HG03139 (cell line): ENCODE measurements at regions not wholly inside any gene's neighbourhood (a gene's known extent, or its start where the extent isn't known, plus 50 kb on each side); places are given as distances from the start of the nearest gene placed in this dataset.
A peak's percentile ranks its signal among the peaks of the same experiment; 100 is the strongest.

Source experiments
- ATAC-seq: cut with Tn5 transposase; IDR thresholded peaks from one replicate; pipeline ENCODE4 v1.9.1; 2021; ENCODE audit not compliant: unreplicated experiment

- ATAC-seq: peak; percentile 98
Observed at GRCh38 chr2:59888015-59888414, 665.4 kb downstream of the BCL11A start.

GRCh38 chr2:59887366-59887765 lies 666.1 kb downstream of the BCL11A start:
- ATAC-seq: no peak

- ATAC-seq: no peak
Observed at GRCh38 chr2:59886759-59887158, 666.7 kb downstream of the BCL11A start.

GRCh38 chr2:59885541-59885940 lies 667.9 kb downstream of the BCL11A start:
- no peak for ATAC-seq

GRCh38 chr2:59884166-59884565 lies 669.3 kb downstream of the BCL11A start:
- no peak for ATAC-seq

GRCh38 chr2:59882822-59883221 lies 670.6 kb downstream of the BCL11A start:
- no peak for ATAC-seq

- no peak for ATAC-seq
Observed at GRCh38 chr2:59882279-59882678, 671.2 kb downstream of the BCL11A start.

- ATAC-seq: no peak
Observed at GRCh38 chr2:59881218-59881617, 672.2 kb downstream of the BCL11A start.

- no peak for ATAC-seq
Observed at GRCh38 chr2:59879700-59880131, 673.7 kb downstream of the BCL11A start.

- no peak for ATAC-seq
Observed at GRCh38 chr2:59875836-59876235, 677.6 kb downstream of the BCL11A start.

- ATAC-seq: no peak
Observed at GRCh38 chr2:59874971-59875755, 678.3 kb downstream of the BCL11A start.

- ATAC-seq: no peak
Observed at GRCh38 chr2:59874361-59874760, 679.1 kb downstream of the BCL11A start.

GRCh38 chr2:59871830-59872229 lies 681.6 kb downstream of the BCL11A start:
- ATAC-seq: no peak

- ATAC-seq: no peak
Observed at GRCh38 chr2:59868981-59869380, 684.5 kb downstream of the BCL11A start.

- no peak for ATAC-seq
Observed at GRCh38 chr2:59866436-59866835, 687.0 kb downstream of the BCL11A start.

- no peak for ATAC-seq
Observed at GRCh38 chr2:59858540-59858939, 694.9 kb downstream of the BCL11A start.

- no peak for ATAC-seq
Observed at GRCh38 chr2:59857109-59857508, 696.3 kb downstream of the BCL11A start.

- ATAC-seq: no peak
Observed at GRCh38 chr2:59856391-59856790, 697.1 kb downstream of the BCL11A start.

- ATAC-seq: no peak
Observed at GRCh38 chr2:59853032-59853431, 700.4 kb downstream of the BCL11A start.

GRCh38 chr2:59851836-59852475 lies 701.5 kb downstream of the BCL11A start:
- no peak for ATAC-seq

GRCh38 chr2:59850554-59850953 lies 702.9 kb downstream of the BCL11A start:
- no peak for ATAC-seq

- no peak for ATAC-seq
Observed at GRCh38 chr2:59833941-59834340, 719.5 kb downstream of the BCL11A start.

GRCh38 chr2:59830601-59831000 lies 722.9 kb downstream of the BCL11A start:
- ATAC-seq: no peak
